ENCODE measurements at regions not wholly inside any gene's neighbourhood (a gene's known extent, or its start where the extent isn't known, plus 50 kb on each side); places are given as distances from the start of the nearest gene placed in this dataset.

DNA sequence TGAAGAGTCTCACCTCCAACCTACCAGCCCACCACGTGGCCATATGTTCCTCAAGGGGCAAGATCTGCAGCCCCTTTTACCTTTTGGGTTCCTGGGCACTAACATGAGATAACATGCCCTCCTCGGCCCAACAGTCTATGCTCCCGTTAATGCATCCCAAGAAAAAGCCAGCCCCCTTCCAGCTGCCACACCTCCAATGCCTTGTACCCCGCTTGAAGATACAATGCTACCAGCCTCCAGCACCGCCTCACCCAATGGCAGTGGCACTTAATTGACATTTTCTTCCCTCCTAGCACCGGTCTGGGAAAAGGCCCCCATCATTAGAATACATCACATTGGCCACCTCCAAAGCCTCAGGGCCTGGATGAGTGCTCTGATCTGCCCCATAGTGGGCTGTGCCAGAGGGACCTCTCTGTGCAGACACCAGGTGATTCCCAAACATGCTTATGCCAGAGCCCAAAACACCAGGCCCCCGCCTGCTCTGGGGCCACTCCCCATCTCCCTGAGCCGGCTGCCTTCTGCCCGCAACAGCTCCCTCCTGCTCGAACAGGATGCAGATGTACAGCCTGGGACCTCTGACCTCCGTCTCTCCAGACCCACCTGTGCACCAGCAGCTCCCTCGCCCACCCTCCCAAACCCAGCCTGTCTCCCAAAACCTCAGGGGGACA, 118.3 kb downstream of the NCOR2 start:
- Histone ChIP-seq H3K27ac (replicated peaks) (no peak overlapping the region), H3K27me3 (ENCODE audit: insufficient read depth, poor library complexity, severe bottlenecking) (no peaks in the 10 kb centered on the region), H3K4me3 (replicated peaks; ENCODE audit: insufficient read depth, low read length) (no peak overlapping the region)
- TF ChIP-seq POLR2AphosphoS5 (IDR thresholded peaks at IDR 0.05; ENCODE audit: low read depth) (no peak), SPI1 (IDR thresholded peaks at IDR 0.05; ENCODE audit: borderline replicate concordance, low read depth) (no peak), GABPA (IDR thresholded peaks at IDR 0.05; ENCODE audit: low read depth) (no peak)
- TF ChIP-seq, protein P1, sequence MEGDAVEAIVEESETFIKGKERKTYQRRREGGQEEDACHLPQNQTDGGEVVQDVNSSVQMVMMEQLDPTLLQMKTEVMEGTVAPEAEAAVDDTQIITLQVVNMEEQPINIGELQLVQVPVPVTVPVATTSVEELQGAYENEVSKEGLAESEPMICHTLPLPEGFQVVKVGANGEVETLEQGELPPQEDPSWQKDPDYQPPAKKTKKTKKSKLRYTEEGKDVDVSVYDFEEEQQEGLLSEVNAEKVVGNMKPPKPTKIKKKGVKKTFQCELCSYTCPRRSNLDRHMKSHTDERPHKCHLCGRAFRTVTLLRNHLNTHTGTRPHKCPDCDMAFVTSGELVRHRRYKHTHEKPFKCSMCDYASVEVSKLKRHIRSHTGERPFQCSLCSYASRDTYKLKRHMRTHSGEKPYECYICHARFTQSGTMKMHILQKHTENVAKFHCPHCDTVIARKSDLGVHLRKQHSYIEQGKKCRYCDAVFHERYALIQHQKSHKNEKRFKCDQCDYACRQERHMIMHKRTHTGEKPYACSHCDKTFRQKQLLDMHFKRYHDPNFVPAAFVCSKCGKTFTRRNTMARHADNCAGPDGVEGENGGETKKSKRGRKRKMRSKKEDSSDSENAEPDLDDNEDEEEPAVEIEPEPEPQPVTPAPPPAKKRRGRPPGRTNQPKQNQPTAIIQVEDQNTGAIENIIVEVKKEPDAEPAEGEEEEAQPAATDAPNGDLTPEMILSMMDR (IDR thresholded peaks at IDR 0.05; ENCODE audit: insufficient read depth, low read length) = no peak
- TF ChIP-seq, protein P2, sequence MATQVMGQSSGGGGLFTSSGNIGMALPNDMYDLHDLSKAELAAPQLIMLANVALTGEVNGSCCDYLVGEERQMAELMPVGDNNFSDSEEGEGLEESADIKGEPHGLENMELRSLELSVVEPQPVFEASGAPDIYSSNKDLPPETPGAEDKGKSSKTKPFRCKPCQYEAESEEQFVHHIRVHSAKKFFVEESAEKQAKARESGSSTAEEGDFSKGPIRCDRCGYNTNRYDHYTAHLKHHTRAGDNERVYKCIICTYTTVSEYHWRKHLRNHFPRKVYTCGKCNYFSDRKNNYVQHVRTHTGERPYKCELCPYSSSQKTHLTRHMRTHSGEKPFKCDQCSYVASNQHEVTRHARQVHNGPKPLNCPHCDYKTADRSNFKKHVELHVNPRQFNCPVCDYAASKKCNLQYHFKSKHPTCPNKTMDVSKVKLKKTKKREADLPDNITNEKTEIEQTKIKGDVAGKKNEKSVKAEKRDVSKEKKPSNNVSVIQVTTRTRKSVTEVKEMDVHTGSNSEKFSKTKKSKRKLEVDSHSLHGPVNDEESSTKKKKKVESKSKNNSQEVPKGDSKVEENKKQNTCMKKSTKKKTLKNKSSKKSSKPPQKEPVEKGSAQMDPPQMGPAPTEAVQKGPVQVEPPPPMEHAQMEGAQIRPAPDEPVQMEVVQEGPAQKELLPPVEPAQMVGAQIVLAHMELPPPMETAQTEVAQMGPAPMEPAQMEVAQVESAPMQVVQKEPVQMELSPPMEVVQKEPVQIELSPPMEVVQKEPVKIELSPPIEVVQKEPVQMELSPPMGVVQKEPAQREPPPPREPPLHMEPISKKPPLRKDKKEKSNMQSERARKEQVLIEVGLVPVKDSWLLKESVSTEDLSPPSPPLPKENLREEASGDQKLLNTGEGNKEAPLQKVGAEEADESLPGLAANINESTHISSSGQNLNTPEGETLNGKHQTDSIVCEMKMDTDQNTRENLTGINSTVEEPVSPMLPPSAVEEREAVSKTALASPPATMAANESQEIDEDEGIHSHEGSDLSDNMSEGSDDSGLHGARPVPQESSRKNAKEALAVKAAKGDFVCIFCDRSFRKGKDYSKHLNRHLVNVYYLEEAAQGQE (IDR thresholded peaks at IDR 0.05; ENCODE audit: insufficient replicate concordance, low read depth) = no peak
- no peak for DNase-seq (ENCODE audit: low read depth in 1 of 2, low spot score in 1 of 2)

DNA sequence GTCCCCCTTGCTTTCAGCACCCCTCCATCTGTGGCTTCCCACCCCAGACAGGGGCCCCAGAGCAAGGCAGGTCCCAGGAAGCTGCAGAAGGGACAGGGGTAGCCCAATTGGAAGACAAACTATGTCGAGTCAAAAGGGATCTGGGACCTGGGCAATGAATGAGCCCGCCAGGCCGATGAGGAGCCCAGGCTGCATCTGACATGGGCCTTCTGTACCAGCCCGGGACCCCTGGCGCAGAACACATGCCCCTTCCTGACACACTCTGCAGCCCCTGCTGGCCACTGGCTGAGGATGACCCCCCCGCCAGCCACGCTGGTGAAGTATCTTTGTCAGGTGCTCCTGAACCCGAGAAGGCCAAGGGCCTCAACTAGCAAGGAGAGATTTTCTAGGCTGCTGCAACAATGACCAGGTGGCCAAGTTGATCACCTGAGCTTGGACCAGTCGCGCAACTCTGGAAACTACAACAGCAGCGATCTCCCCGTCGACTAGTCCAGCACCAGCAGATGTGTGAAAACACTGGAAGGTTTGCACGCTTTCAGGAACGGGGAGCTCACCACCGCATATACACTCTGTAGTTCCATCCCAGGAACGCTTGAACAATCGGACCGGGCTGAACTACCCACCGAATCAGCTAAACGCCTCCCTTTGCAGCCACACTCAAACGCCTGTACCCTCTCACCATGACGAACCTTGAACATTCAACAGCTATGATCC, 119.0 kb downstream of the NCOR2 start:
- Histone ChIP-seq H3K4me3 (replicated peaks; ENCODE audit: insufficient read depth, low read length) (no peak overlapping the region), H3K27me3 (ENCODE audit: insufficient read depth, poor library complexity, severe bottlenecking) (no peaks in the 10 kb centered on the region), H3K27ac (replicated peaks) (no peak overlapping the region)
- TF ChIP-seq GABPA (IDR thresholded peaks at IDR 0.05; ENCODE audit: low read depth) = no peak
- TF ChIP-seq SPI1 (IDR thresholded peaks at IDR 0.05; ENCODE audit: borderline replicate concordance, low read depth) = no peak
- TF ChIP-seq, protein P2 (IDR thresholded peaks at IDR 0.05; ENCODE audit: insufficient replicate concordance, low read depth) = no peak
- no peak for TF ChIP-seq POLR2AphosphoS5 (IDR thresholded peaks at IDR 0.05; ENCODE audit: low read depth)
- TF ChIP-seq, protein P1 (IDR thresholded peaks at IDR 0.05; ENCODE audit: insufficient read depth, low read length) = no peak
- DNase-seq (ENCODE audit: low read depth in 1 of 2, low spot score in 1 of 2) = no peak

DNA sequence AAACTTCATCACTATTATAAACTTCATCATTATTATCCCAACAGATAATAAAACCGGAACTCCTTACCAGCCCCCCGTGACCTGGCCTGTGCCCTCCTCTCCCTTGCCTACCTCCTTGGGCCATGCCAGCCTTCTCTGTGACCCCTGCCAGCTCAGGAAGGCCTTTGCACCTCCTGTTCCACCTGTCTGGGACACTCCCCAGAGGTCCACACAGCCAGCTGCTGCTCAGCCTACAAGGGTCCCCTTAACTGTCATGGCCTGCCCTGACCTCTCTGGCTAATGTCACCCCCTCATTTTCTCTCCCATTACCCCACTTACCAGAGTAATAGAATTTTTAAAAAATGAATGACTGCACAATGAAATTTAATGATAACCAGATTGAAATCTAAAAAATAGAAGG, 121.0 kb downstream of the NCOR2 start:
- H3K27me3 ChIP-seq (ENCODE audit: insufficient read depth, poor library complexity, severe bottlenecking) = no peaks in the 10 kb centered on the region
- DNase-seq (ENCODE audit: low read depth in 1 of 2, low spot score in 1 of 2) = no peak
- H3K4me3 ChIP-seq (replicated peaks; ENCODE audit: insufficient read depth, low read length) = no peak overlapping the region
- H3K27ac ChIP-seq (replicated peaks) = no peak overlapping the region
- TF ChIP-seq SPI1 (IDR thresholded peaks at IDR 0.05; ENCODE audit: borderline replicate concordance, low read depth) = no peak
- no peak for TF ChIP-seq POLR2AphosphoS5 (IDR thresholded peaks at IDR 0.05; ENCODE audit: low read depth)
- TF ChIP-seq, protein P1 (IDR thresholded peaks at IDR 0.05; ENCODE audit: insufficient read depth, low read length) = no peak
- TF ChIP-seq, protein P2 (IDR thresholded peaks at IDR 0.05; ENCODE audit: insufficient replicate concordance, low read depth) = no peak
- no peak for TF ChIP-seq GABPA (IDR thresholded peaks at IDR 0.05; ENCODE audit: low read depth)

Data from HL-60 (cell line).